ENCODE measurements at regions not wholly inside any gene's neighbourhood (a gene's known extent, or its start where the extent isn't known, plus 50 kb on each side); places are given as distances from the start of the nearest gene placed in this dataset.

- WGBS (ENCODE audit: insufficient coverage) = 89% methylated on average over 11 of the region's 12 CpGs
- DNase-seq (ENCODE audit: low read depth in 4 of 6, low spot score in 6 of 6) = no peak
- no peak overlapping the region for H3K4me3 ChIP-seq (ENCODE audit: low read depth, low read length)
Measured at GRCh38 chr14:35998303-35998702, 172.2 kb downstream of the BRMS1L start.

GRCh38 chr14:35993684-35993960 lies 167.5 kb downstream of the BRMS1L start:
- no peak overlapping the region for H3K27ac ChIP-seq (ENCODE audit: low read depth, low read length)
- 69% methylated on average over 2 of the region's 3 CpGs for WGBS (ENCODE audit: insufficient coverage)

More at GRCh38 chr14:35998303-35998702, 172.2 kb downstream of the BRMS1L start:
- Histone ChIP-seq H3K36me3 (ENCODE audit: control insufficient read depth, insufficient read depth, low read length) (no peaks in the 10 kb centered on the region), H3K27ac (ENCODE audit: low read depth, low read length) (no peak overlapping the region), H3K27me3 (ENCODE audit: control insufficient read depth, insufficient read depth, low read length) (no peaks in the 10 kb centered on the region), H3K9me3 (ENCODE audit: control insufficient read depth, insufficient read depth, low read length) (no peaks in the 10 kb centered on the region), H3K4me1 (ENCODE audit: control insufficient read depth, insufficient read depth, low read length) (peaks cover 10% of the 10 kb centered on the region)

GRCh38 chr14:35992816-35993683 lies 166.9 kb downstream of the BRMS1L start:
- Histone ChIP-seq H3K27me3 (ENCODE audit: control insufficient read depth, insufficient read depth, low read length) (no peaks in the 10 kb centered on the region), H3K27ac (ENCODE audit: low read depth, low read length) (no peak overlapping the region), H3K4me3 (ENCODE audit: low read depth, low read length) (no peak overlapping the region), H3K9me3 (ENCODE audit: control insufficient read depth, insufficient read depth, low read length) (no peaks in the 10 kb centered on the region), H3K4me1 (ENCODE audit: control insufficient read depth, insufficient read depth, low read length) (peaks cover 9% of the 10 kb centered on the region), H3K36me3 (ENCODE audit: control insufficient read depth, insufficient read depth, low read length) (no peaks in the 10 kb centered on the region)
- 66% methylated on average over 4 of the region's 5 CpGs for WGBS (ENCODE audit: insufficient coverage)
- peak in 3 of 6 donors; percentile 46 to 76 (median 75) for DNase-seq (ENCODE audit: low read depth in 4 of 6, low spot score in 6 of 6)

More at GRCh38 chr14:35993684-35993960, 167.5 kb downstream of the BRMS1L start:
- Histone ChIP-seq H3K9me3 (ENCODE audit: control insufficient read depth, insufficient read depth, low read length) (no peaks in the 10 kb centered on the region), H3K27me3 (ENCODE audit: control insufficient read depth, insufficient read depth, low read length) (no peaks in the 10 kb centered on the region), H3K36me3 (ENCODE audit: control insufficient read depth, insufficient read depth, low read length) (no peaks in the 10 kb centered on the region), H3K4me3 (ENCODE audit: low read depth, low read length) (no peak overlapping the region), H3K4me1 (ENCODE audit: control insufficient read depth, insufficient read depth, low read length) (peaks cover 14% of the 10 kb centered on the region)
- no peak for DNase-seq (ENCODE audit: low read depth in 4 of 6, low spot score in 6 of 6)

GRCh38 chr14:35991356-35991755 lies 165.2 kb downstream of the BRMS1L start:
- DNase-seq (ENCODE audit: low read depth in 4 of 6, low spot score in 6 of 6) = peak in 1 of 6 donors; percentile 59
- Histone ChIP-seq H3K36me3 (ENCODE audit: control insufficient read depth, insufficient read depth, low read length) (no peaks in the 10 kb centered on the region), H3K4me1 (ENCODE audit: control insufficient read depth, insufficient read depth, low read length) (peaks cover 9% of the 10 kb centered on the region), H3K9me3 (ENCODE audit: control insufficient read depth, insufficient read depth, low read length) (no peaks in the 10 kb centered on the region), H3K4me3 (ENCODE audit: low read depth, low read length) (no peak overlapping the region), H3K27me3 (ENCODE audit: control insufficient read depth, insufficient read depth, low read length) (no peaks in the 10 kb centered on the region), H3K27ac (ENCODE audit: low read depth, low read length) (no peak overlapping the region)

- no peaks in the 10 kb centered on the region for H3K9me3 ChIP-seq (ENCODE audit: control insufficient read depth, insufficient read depth, low read length)
- H3K27me3 ChIP-seq (ENCODE audit: control insufficient read depth, insufficient read depth, low read length) = no peaks in the 10 kb centered on the region
- no peak overlapping the region for H3K27ac ChIP-seq (ENCODE audit: low read depth, low read length)
- no peak for DNase-seq (ENCODE audit: low read depth in 4 of 6, low spot score in 6 of 6)
- no peak overlapping the region for H3K4me3 ChIP-seq (ENCODE audit: low read depth, low read length)
- WGBS (ENCODE audit: insufficient coverage) = 86% methylated on average over 2 of the region's 4 CpGs
- peaks cover 11% of the 10 kb centered on the region for H3K4me1 ChIP-seq (ENCODE audit: control insufficient read depth, insufficient read depth, low read length)
- no peaks in the 10 kb centered on the region for H3K36me3 ChIP-seq (ENCODE audit: control insufficient read depth, insufficient read depth, low read length)
Measured at GRCh38 chr14:35989736-35990135, 163.6 kb downstream of the BRMS1L start.

GRCh38 chr14:35988972-35989690 lies 163.0 kb downstream of the BRMS1L start:
- Histone ChIP-seq H3K36me3 (ENCODE audit: control insufficient read depth, insufficient read depth, low read length) (no peaks in the 10 kb centered on the region), H3K4me3 (ENCODE audit: low read depth, low read length) (no peak overlapping the region), H3K27me3 (ENCODE audit: control insufficient read depth, insufficient read depth, low read length) (no peaks in the 10 kb centered on the region), H3K9me3 (ENCODE audit: control insufficient read depth, insufficient read depth, low read length) (no peaks in the 10 kb centered on the region), H3K27ac (ENCODE audit: low read depth, low read length) (no peak overlapping the region), H3K4me1 (ENCODE audit: control insufficient read depth, insufficient read depth, low read length) (peaks cover 10% of the 10 kb centered on the region)
- no peak for DNase-seq (ENCODE audit: low read depth in 4 of 6, low spot score in 6 of 6)
- 95% methylated on average over 9 of the region's 12 CpGs for WGBS (ENCODE audit: insufficient coverage)

- Histone ChIP-seq H3K27me3 (ENCODE audit: control insufficient read depth, insufficient read depth, low read length) (no peaks in the 10 kb centered on the region), H3K27ac (ENCODE audit: low read depth, low read length) (no peak overlapping the region), H3K36me3 (ENCODE audit: control insufficient read depth, insufficient read depth, low read length) (no peaks in the 10 kb centered on the region), H3K4me3 (ENCODE audit: low read depth, low read length) (no peak overlapping the region), H3K4me1 (ENCODE audit: control insufficient read depth, insufficient read depth, low read length) (peaks cover 7% of the 10 kb centered on the region), H3K9me3 (ENCODE audit: control insufficient read depth, insufficient read depth, low read length) (no peaks in the 10 kb centered on the region)
- WGBS (ENCODE audit: insufficient coverage) = 94% methylated on average over 7 of the region's 7 CpGs
- no peak for DNase-seq (ENCODE audit: low read depth in 4 of 6, low spot score in 6 of 6)
Measured at GRCh38 chr14:35988550-35988949, 162.4 kb downstream of the BRMS1L start.

- DNase-seq (ENCODE audit: low read depth in 4 of 6, low spot score in 6 of 6) = no peak
- no peaks in the 10 kb centered on the region for H3K27me3 ChIP-seq (ENCODE audit: control insufficient read depth, insufficient read depth, low read length)
- no peak overlapping the region for H3K27ac ChIP-seq (ENCODE audit: low read depth, low read length)
- H3K36me3 ChIP-seq (ENCODE audit: control insufficient read depth, insufficient read depth, low read length) = no peaks in the 10 kb centered on the region
- H3K9me3 ChIP-seq (ENCODE audit: control insufficient read depth, insufficient read depth, low read length) = no peaks in the 10 kb centered on the region
- WGBS (ENCODE audit: insufficient coverage) = 83% methylated on average over 1 of the region's 3 CpGs
- no peak overlapping the region for H3K4me3 ChIP-seq (ENCODE audit: low read depth, low read length)
- H3K4me1 ChIP-seq (ENCODE audit: control insufficient read depth, insufficient read depth, low read length) = peaks cover 7% of the 10 kb centered on the region
Measured at GRCh38 chr14:35987731-35988130, 161.6 kb downstream of the BRMS1L start.

GRCh38 chr14:35986219-35986573 lies 160.1 kb downstream of the BRMS1L start:
- Histone ChIP-seq H3K4me3 (ENCODE audit: low read depth, low read length) (no peak overlapping the region), H3K36me3 (ENCODE audit: control insufficient read depth, insufficient read depth, low read length) (no peaks in the 10 kb centered on the region), H3K4me1 (ENCODE audit: control insufficient read depth, insufficient read depth, low read length) (peaks cover 4% of the 10 kb centered on the region), H3K9me3 (ENCODE audit: control insufficient read depth, insufficient read depth, low read length) (no peaks in the 10 kb centered on the region), H3K27ac (ENCODE audit: low read depth, low read length) (peak overlapping the region; percentile 67), H3K27me3 (ENCODE audit: control insufficient read depth, insufficient read depth, low read length) (no peaks in the 10 kb centered on the region)
- DNase-seq (ENCODE audit: low read depth in 4 of 6, low spot score in 6 of 6) = no peak
- 94% methylated on average over 2 of the region's 2 CpGs for WGBS (ENCODE audit: insufficient coverage)
